ENCODE measurements at regions not wholly inside any gene's neighbourhood (a gene's known extent, or its start where the extent isn't known, plus 50 kb on each side); places are given as distances from the start of the nearest gene placed in this dataset.

DNA sequence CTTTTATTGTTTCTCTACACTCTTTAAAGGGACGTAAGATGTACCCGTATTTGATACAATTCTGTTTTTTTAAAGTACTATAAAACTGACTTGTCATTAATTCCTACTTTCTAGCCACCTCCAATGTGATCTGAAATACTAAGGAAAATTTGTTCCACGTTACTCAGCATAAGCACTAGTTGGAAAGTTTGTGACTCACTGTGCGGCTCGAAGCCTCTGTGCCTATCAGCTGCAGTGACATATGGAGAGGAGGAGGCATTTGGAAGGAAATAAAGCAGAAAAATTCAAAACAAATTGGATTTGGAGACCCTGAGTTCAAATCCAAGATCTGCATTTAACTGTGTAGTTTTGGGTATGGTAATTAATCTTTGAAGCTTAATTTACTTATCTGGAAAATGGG, 339.3 kb downstream of the BRINP1 start:
- no peak for DNase-seq

DNA sequence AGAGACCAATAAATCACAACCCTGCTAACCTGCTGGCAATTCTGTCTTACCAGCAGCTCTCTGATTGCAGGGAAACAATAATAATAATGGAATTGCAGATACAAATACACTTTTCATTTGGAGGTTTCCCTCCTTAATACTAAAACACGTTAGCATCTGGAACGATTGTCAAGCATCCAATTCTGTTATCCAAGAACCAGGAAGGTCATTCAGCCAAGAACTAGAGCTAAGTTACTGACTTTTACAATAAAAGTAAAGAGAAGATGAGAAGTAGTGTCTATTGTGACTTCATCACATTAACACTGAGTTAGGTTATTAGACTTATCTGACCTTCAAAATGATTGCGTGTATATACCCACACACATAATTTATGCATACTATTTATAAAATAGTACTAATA, 335.6 kb downstream of the BRINP1 start:
- no peak for DNase-seq

DNA sequence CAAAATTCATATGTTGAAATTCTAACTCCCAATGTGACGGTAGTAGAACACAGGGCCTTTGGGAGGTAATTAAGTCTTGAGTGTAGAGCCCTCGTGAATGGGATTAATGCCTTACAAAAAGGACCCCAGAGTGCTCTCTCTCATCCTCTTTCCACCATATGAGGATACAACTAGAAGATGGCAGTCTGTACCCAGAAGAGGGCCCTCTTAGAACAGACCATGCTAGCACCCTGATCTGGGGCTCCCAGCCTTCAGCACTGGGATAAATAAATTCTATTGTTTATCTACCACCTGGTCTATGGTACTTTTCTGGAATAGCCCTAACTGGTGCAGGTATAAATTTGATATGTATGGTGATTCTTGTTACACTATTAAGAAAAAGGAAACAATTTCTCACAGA, 332.3 kb downstream of the BRINP1 start:
- no peak for DNase-seq

DNA sequence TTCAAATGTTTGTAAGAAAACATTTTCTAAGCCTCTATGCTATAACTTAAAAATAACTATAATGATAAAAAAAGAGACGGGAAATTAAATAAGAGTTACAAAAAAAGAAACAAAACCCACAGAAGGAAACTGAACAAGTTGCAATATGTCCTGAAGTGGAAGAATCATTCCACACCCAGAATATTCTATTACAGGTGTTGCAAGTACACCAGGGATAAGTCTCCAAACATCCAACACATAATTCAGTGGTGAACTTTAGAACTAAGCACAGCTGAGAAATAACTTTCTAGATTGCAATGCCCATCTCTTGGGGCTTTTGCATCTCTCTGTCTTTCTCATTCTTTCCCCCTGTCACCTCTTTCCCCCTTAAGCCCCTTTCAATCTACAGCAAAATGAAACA, 325.2 kb downstream of the BRINP1 start:
- no peak for DNase-seq

DNA sequence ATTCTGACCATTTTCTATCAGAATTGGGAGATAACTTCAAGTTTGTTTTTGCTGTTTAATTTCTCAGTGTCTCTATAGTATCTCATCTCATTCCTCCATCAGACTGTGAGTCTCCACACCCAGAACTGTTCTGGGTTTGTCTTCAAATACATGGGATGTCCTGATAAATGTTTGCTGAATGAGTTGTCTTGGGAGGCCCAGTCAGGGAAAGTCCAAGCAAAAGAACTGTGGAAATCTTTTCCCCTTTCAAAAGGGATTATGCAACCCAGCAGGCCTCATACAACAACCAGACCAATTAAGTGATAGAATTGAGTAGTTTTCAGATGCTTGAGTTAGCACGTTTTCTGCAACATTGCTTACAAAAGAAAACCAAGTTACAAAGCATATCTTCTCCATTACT, 324.4 kb downstream of the BRINP1 start:
- DNase-seq: no peak

DNA sequence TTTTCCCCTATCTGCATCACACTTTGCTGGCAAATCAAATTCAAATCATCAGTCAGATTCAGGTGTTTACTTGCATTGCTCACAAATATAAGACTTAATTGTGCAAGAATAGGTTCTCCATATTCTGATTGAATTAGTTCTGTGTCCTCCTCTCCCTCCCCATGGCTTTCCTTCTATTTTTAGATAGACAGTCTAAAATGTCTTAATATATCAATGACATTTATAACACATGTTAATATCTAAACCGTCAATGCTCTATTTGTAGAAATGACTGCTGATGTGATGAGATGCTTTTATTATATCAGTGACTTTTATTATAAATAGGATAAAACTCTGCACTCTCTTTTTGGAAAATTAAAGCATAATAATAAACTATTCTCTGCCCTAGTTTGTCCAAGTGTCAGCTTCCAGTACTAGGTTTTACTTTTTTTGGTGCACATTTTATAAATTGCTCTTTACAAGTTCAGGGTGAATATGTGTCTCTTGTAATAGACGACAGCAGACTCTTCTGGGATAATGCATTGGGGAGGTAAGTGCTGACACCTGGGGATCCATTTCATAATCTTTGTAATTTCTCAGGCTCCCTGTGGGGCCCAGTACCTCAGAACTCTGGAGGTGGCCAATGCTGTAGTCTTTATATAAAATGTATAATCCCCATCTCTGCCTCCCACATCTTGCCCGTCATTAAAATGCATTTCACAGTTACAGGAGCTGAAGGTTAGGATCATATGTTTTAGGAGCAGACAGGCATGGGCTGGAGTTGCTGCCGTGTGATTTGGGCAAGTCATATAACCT, 321.5 kb downstream of the BRINP1 start:
- DNase-seq: no peak

DNA sequence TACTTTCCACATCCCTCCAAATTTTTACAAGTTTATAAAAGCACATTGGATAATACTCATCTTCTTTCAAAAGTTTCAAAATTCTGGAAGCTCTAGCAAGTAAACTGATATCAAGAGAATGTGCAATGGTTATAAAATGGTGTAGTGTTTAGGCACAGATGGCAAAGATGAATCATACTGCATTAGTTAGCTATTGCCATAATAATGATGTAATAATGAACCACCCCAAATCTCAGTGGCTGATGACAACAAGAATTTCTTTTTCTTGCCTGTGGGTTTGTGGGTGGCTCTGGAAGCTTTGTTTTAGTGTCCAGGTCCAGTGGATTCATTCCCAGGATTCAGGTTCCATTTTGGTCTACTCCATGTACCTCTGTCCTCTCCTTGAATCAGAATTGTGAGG, 319.0 kb downstream of the BRINP1 start:
- no peak for DNase-seq

DNA sequence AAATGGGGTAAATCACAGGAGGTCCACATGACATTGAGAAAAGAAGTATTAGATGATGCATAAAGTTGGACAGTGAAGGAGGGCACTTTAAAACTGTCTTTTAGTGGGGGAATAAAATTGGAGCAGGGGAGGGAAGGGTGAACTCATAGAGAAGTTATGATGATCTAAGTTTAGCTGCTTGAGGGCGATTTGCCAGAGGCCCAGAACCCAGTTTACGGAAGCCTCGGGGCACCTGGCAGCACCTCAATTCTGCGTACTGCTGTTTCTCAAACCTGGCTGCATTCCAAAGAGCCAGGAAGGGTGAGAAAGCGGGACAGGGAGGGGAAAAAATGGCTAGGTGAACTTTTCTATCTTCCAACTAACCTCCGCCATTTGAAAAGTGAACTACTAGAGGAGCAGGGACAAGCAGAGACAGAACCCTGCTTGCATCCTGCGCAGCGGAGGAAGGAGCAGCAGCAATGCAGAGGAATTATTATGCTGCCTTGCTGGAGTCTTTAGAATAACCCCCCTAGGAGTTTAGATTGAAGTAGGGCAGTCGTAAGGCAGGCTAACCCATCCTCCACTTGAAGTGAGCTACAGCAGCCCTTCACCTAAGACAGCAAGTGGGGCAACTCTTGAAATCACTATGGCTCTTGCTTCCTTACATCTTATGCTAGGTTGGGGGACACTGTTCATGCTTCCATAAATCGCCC, 316.8 kb downstream of the BRINP1 start:
- no peak for DNase-seq

DNA sequence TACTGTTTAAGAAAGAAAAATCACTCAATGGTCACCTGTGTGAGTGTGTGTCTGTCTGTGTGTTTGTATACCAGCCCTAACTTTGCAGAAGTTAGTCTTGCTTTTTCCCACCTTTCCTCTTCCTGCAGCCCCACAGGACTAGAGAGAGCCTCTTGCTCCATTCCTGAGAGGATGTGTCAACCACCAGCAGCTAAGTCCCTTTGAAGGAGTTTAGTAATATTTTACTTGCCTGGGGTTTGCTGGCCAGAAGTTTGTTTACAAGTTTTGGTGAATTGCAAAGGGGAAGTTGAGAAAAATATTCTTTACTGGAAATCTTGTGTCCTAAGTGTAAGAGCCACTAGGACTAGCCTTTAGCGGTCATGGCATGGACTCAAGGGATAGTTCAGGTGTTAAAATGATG, 316.2 kb downstream of the BRINP1 start:
- no peak for DNase-seq

DNA sequence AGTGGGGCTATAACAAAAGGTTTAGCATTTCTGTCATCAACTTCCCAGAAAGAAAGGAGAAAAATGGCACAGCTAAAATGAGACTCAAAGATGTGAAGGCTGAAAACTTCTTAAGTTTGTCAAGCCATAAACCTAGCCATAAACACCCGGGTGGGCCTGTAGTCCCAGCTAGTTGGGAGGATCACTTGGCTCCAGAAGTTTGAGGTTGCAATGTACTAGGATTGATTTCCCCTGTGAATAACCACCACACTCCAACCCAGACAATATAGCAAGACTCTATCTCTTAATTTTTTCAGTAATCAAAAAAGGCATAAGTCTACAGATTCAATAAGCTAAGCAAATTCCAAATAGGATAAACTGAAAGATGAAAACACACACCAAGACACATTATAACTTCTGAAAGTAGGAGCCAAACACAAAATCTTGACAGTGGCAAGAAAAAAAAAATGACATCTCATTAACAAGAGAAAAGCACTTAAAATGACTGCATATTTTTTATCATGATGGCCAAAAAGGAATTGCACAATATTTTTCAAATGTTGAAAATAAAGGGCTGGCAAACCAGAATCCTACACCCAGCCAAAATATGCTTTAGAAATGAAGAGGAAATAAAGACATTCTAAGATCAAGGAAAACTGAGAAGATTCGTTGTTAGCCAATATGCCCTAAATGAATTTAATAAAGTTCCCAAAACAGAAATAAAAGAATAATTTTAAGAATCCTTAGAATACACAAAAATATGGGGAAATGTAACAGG, 308.4 kb downstream of the BRINP1 start:
- DNase-seq: no peak

DNA sequence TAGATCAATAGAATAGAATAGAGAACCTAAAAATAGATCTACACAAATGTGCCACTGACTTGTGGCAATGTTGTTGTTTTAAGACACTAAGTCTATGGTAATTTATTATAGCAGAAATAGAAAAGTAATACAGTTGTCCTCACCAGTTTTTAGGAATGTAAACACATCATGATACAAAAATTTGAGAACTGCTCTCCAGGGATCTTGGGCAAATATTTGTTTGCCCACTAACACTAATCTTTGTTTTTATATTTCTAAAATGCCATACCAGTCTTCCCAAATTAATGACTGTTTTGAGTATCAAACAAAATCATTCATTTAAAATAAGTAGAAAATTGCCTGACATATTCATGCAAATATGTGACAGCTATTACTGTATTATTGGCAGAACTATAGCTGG, 297.6 kb downstream of the BRINP1 start:
- DNase-seq: no peak

DNA sequence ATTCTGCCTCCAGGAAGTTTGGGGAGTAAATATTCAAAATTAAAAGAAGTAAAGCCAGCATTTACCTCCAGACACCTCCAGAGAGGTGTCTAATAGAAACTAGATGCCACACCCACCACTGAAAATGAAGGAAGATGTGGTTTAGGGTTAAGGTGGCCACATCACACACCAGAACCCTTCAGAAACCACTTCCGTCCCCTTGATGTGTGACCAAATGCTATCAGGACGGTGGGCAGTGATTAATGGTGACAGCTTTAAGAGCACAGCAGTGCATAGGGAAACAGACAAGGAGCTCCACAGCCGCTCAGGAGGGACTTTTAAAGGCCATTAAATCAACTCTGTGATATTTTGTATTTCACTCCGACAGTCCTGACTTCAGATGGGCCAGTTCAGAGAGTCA, 295.2 kb downstream of the BRINP1 start:
- no peak for DNase-seq

DNA sequence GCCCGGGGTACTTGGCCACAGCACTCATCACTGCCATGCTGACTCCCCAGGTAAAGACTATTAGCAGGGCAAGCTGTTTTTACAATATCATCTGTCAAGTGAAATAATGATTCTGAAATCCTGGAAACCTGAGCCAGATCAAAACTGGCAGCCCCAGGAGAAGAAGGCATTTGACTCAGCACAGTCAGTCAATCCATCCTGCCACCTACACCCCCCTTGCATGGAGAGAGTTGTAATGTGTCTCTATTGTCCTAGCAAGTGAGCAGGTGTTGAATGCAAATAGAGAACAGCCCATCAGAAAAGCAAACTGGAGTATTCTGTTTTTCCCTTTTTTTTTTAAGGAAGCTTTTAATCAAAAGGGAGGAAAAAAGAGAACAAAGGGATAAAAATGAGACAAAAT, 291.2 kb downstream of the BRINP1 start:
- no peak for DNase-seq

DNA sequence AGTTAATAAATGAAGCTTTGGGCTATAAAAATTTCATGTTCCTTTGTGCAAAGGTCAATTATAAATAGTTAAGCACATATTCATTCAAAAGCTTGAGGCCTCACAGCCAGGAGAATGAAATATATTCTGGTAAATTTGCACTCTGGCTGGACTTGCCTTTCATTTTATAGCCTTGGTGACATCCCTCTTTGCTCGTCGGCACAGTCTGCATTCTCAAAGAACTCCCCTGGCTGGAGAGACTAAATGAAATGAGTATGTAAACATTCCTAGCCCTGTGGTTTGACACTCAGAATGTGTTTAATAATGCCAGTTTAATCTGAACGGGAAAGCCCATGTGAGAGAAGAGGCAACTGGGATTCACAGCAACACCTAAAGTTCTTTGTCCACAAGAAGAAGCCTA, 285.6 kb downstream of the BRINP1 start:
- no peak for DNase-seq

DNA sequence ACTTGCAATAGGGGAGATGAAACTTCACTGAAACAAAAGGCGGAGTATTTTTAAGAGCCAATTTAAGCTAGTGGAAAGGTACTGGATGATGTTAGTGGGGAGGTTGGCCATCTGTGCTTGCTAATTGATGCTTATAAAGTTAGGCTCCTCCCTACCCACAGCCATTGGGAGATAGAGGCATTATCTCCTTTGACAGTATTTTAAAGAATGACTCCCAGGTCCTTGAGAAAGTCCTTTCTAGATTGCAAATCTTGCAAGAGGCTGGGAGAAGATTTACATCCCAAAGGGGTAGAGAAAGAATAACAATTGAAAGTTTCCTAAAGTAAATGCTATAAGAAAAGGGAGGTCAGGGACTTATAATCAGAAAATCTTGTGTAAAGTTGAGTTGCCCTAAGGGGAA, 282.6 kb downstream of the BRINP1 start:
- DNase-seq: no peak

DNA sequence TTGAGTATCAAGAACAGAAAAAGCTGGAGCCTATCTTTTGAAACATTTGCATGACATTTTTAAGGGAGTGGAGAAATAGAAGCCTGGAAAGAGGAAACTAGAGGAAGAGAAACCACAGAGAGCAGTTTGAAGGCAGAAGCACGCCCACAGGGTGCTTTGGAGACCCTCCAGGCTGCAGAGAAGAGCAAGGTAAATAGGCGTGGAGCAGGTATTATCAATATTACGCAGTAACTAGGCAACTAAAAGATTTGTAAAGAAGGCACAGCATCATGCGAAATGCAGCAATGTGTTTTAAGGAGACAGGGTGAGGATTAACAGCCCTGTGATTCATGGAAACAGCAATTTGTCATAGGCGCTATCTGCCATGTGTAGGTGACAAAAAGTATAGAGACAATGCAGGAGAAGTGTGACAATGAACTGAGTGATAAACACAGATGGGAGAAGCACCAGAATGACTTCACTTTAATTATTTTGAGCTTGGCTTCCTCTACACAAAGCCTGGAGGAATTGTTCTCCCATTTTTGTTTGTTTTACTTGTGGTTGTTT, 281.2 kb downstream of the BRINP1 start:
- no peak for DNase-seq

DNA sequence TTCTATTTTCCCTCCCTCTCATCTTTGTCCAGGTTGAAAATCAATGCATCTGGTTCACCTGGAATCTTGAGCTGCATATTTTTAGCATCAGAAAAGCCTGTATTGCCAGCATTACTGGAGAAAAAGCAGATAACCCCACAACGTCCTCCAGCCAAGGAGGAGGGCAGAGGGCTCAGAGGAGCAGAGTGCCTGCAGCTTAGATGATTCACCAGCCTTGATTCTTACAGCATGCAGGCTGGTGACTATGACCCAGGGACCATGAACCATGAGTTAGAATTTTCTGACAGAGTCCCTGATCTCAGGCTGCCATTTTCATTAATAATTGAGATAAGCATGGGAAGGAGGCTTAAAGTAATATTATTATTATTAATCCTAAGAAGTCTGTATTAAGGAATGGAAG, 278.2 kb downstream of the BRINP1 start:
- no peak for DNase-seq

DNA sequence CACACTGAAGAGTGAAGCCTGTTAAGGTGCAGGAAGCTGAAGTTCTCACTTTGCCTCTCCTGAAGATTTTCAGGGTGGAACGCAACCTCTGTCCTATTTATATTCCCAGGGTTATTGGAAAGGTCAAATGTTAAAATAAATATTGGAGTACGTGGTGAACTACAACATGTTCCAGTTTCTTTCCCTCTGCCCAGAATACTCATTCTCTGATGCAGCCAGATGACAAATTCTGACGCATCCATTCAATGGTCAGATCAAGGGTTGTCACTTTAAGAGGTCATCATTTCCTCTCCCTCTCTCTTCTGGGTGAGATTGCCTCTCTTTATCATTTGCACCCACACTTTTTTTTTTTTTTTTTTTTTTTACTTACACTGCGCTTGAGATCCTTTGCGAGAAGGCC, 277.1 kb downstream of the BRINP1 start:
- no peak for DNase-seq

DNA sequence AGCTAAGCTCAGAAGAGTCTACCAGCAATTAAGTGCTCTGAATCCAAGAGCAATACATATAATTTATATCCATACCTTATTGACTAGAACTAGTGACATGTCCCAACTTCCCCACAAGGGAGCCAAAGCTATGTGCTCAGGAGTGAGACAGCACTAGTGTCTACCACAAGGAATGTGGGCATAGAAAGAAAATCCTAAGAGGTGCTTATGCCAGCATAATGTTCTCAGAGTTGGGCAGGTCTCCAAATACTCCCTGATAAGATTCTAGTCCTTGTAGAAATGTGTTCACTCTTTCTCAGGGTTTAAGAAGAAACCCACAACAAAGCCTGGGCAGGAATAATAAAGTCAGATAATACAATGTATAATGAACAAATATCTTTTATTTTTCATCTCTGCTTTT, 275.1 kb downstream of the BRINP1 start:
- DNase-seq: no peak

DNA sequence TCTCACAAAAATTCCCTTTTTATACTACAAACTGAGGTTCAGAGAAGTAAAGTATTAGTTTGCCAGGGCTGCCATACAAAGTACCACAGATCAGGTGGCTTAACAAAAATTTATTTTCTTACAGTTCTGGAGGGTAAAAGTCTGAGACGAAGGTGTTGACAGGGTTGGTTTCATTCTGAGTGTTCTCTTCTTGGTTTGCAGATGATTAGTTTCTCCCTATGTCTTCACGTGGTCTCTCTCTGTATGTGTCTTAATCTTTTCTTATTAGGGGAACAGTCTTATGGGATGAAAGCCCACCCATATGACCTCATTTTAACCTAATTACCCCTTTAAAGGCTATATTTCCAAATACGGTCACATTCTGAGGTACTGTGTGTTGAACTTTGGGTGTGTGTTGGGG, 274.2 kb downstream of the BRINP1 start:
- no peak for DNase-seq

DNA sequence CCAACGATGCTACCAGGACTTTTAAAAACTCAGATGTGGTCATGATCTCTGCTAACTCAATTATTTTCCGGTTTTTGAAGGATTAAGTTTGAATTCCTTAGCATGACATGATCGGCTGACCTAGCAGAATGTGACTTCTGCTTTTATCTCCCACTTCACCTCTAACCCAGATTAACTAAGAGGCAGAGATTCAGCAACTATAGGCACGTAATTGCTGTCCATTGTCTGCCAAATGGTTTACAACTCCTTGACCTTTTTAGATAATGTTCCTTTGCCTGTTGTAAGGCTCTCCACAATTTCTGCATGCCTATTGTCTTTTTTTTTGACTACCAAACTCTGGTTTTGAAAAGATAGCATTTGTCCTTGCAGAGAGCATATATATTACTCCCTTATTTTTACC, 268.2 kb downstream of the BRINP1 start:
- no peak for DNase-seq

DNA sequence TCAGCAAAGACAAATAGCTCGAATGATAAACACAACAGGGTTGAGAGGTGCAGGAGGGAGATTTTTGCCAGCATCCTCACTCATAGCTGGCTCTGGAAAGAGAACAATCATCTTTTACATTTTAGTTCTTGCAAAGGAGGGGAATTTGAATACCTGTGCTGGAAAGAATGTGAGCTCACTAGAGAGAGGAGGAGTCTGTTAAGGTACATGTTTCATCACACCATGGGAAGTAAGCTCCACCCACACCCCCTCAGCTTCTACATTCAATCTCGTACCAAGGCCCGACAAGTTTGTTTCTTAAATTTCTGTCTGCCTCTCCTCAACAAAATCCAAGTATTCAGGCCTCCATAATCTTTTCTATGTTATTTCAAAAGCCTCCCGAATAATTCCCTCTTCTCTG, 254.6 kb downstream of the BRINP1 start:
- no peak for DNase-seq
